ENCODE measurements at regions not wholly inside any gene's neighbourhood (a gene's known extent, or its start where the extent isn't known, plus 50 kb on each side); places are given as distances from the start of the nearest gene placed in this dataset.

GRCh38 chr2:55108456-55109160 is 58.4 kb upstream of the RTN4 start:
- TF ChIP-seq REST (IDR thresholded peaks at IDR 0.05; ENCODE audit: insufficient read depth in 1 of 2, low read depth in 2 of 2, low read length in 2 of 2): no peak
- no peak for TF ChIP-seq POLR2AphosphoS5 (IDR thresholded peaks at IDR 0.05; ENCODE audit: low read depth, low read length)
- no peak for TF ChIP-seq TAF1 (IDR thresholded peaks at IDR 0.05; ENCODE audit: borderline replicate concordance, insufficient read depth, low read length)
- TF ChIP-seq SIN3A (IDR thresholded peaks at IDR 0.05; ENCODE audit: borderline replicate concordance, insufficient read depth, low read length): no peak
- no peak for TF ChIP-seq FOXP2 (optimal IDR thresholded peaks at IDR 0.05; ENCODE audit: borderline replicate concordance, extremely low read depth, extremely low read length, insufficient read depth)

DNA sequence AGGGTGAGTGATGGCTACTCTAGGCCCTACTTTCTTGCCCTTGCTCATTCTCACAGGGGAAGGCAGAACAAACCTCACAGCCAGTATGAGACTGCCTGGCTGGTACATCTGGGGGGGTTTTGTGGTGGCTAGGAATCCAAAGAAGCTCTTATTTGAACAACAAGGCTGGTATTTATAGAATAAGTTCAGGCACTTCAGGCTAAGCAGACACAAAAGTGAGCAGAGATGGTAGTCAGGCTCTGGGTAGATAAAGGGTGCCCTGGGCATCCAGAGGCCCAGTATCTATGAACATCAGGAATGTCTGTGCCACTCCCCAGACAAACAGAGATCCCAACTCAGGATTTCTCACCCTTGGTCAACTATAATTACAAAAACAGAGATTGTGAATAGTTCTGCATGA is 57.2 kb upstream of the RTN4 start:
- TF ChIP-seq REST (IDR thresholded peaks at IDR 0.05; ENCODE audit: insufficient read depth in 1 of 2, low read depth in 2 of 2, low read length in 2 of 2): no peak
- TF ChIP-seq TAF1 (IDR thresholded peaks at IDR 0.05; ENCODE audit: borderline replicate concordance, insufficient read depth, low read length): no peak
- TF ChIP-seq SIN3A (IDR thresholded peaks at IDR 0.05; ENCODE audit: borderline replicate concordance, insufficient read depth, low read length): no peak
- no peak for TF ChIP-seq FOXP2 (optimal IDR thresholded peaks at IDR 0.05; ENCODE audit: borderline replicate concordance, extremely low read depth, extremely low read length, insufficient read depth)
- no peak for TF ChIP-seq POLR2AphosphoS5 (IDR thresholded peaks at IDR 0.05; ENCODE audit: low read depth, low read length)

DNA sequence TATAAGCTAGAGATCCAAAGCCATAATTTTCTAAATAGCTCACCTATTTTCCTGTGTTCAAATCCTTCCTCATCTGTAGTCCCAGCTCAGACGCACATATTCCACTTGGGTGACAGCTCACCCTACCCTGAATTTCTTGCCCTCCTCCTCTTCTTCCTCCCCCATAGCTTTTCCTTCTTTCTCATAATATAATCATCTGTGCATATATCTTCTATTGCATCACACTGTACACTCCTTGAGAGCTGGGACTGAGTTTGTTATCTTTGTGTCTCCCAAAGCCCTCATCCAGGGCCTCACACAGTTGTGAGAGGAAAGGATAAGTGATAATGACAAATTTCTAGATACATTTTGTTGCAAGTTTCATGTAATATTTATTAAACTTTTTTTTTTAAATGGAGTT is 55.9 kb upstream of the RTN4 start:
- no peak for TF ChIP-seq TAF1 (IDR thresholded peaks at IDR 0.05; ENCODE audit: borderline replicate concordance, insufficient read depth, low read length)
- TF ChIP-seq POLR2AphosphoS5 (IDR thresholded peaks at IDR 0.05; ENCODE audit: low read depth, low read length): no peak
- TF ChIP-seq FOXP2 (optimal IDR thresholded peaks at IDR 0.05; ENCODE audit: borderline replicate concordance, extremely low read depth, extremely low read length, insufficient read depth): no peak
- TF ChIP-seq SIN3A (IDR thresholded peaks at IDR 0.05; ENCODE audit: borderline replicate concordance, insufficient read depth, low read length): no peak
- no peak for TF ChIP-seq REST (IDR thresholded peaks at IDR 0.05; ENCODE audit: insufficient read depth in 1 of 2, low read depth in 2 of 2, low read length in 2 of 2)

DNA sequence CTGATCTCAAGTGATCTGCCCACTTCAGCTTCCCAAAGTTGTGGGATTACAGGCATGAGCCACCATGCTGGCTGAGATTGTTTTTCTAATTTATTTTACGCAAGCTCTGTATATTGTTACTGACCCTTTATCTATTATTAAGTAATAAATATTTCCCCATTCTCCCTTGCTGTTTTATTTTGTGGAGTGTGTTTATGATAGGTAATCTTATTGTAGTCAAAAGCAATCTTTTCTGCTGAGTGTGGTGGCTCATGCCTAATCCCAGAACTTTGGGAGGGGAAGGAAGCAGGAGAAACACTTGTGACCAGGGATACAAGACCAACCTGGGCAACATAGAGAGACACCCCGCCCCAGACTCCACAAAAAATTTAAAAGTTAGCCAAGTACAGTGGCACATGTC is 55.2 kb upstream of the RTN4 start:
- TF ChIP-seq FOXP2 (optimal IDR thresholded peaks at IDR 0.05; ENCODE audit: borderline replicate concordance, extremely low read depth, extremely low read length, insufficient read depth) (no peak), REST (IDR thresholded peaks at IDR 0.05; ENCODE audit: insufficient read depth in 1 of 2, low read depth in 2 of 2, low read length in 2 of 2) (no peak), TAF1 (IDR thresholded peaks at IDR 0.05; ENCODE audit: borderline replicate concordance, insufficient read depth, low read length) (no peak), SIN3A (IDR thresholded peaks at IDR 0.05; ENCODE audit: borderline replicate concordance, insufficient read depth, low read length) (no peak), POLR2AphosphoS5 (IDR thresholded peaks at IDR 0.05; ENCODE audit: low read depth, low read length) (no peak)
